ENCODE measurements at regions not wholly inside any gene's neighbourhood (a gene's known extent, or its start where the extent isn't known, plus 50 kb on each side); places are given as distances from the start of the nearest gene placed in this dataset.

GRCh38 chr14:41548666-41549065 is 58.0 kb upstream of the LRFN5 start:
- Histone ChIP-seq H4K20me1 (ENCODE audit: insufficient read depth) (no peaks in the 10 kb centered on the region), H3K79me2 (replicated peaks; ENCODE audit: insufficient read depth, low read length) (no peaks in the 10 kb centered on the region), H2AFZ (ENCODE audit: low read depth, low read length) (no peak overlapping the region), H3K27ac (ENCODE audit: low read length) (no peak overlapping the region), H3K4me2 (ENCODE audit: low read length) (no peak overlapping the region), H3K4me3 (ENCODE audit: low read length) (no peak overlapping the region), H3K36me3 (ENCODE audit: insufficient read depth, low read length) (no peaks in the 10 kb centered on the region), H3K9me2 (ENCODE audit: insufficient read depth, low read length) (no peaks in the 10 kb centered on the region), H3K27me3 (ENCODE audit: insufficient read depth, low read depth, low read length) (no peaks in the 10 kb centered on the region), H3K9me3 (ENCODE audit: low read length) (no peaks in the 10 kb centered on the region), H3K9ac (ENCODE audit: low read length) (no peak overlapping the region), H3F3A (ENCODE audit: insufficient read depth, low read length, poor library complexity, severe bottlenecking) (no peaks in the 10 kb centered on the region)
- TF ChIP-seq MXI1 (conservative IDR thresholded peaks at IDR 0.05; ENCODE audit: poor library complexity, severe bottlenecking) (no peak), TAF1 (IDR thresholded peaks at IDR 0.05; ENCODE audit: low read depth) (no peak), EZH2 (IDR thresholded peaks at IDR 0.05; ENCODE audit: borderline replicate concordance, insufficient read depth, low read length, poor library complexity, severe bottlenecking) (no peak), SMC3 (conservative IDR thresholded peaks at IDR 0.05; ENCODE audit: poor library complexity) (no peak), EP300 (conservative IDR thresholded peaks at IDR 0.05; ENCODE audit: poor library complexity, severe bottlenecking) (no peak), CTCF (IDR thresholded peaks at IDR 0.05; ENCODE audit: poor library complexity, severe bottlenecking) (no peak), REST (IDR thresholded peaks at IDR 0.05; ENCODE audit: borderline replicate concordance) (no peak), RAD21 (conservative IDR thresholded peaks at IDR 0.05) (no peak), POLR2AphosphoS5 (IDR thresholded peaks at IDR 0.05) (no peak)

GRCh38 chr14:41541333-41541732 is 65.3 kb upstream of the LRFN5 start:
- Histone ChIP-seq H4K20me1 (ENCODE audit: insufficient read depth) (no peaks in the 10 kb centered on the region), H3K4me2 (ENCODE audit: low read length) (no peak overlapping the region), H3K9me2 (ENCODE audit: insufficient read depth, low read length) (no peaks in the 10 kb centered on the region), H3K9ac (ENCODE audit: low read length) (no peak overlapping the region), H3K79me2 (replicated peaks; ENCODE audit: insufficient read depth, low read length) (no peaks in the 10 kb centered on the region), H3K27me3 (ENCODE audit: insufficient read depth, low read depth, low read length) (no peaks in the 10 kb centered on the region), H3K27ac (ENCODE audit: low read length) (no peak overlapping the region), H3K36me3 (ENCODE audit: insufficient read depth, low read length) (no peaks in the 10 kb centered on the region), H3K4me3 (ENCODE audit: low read length) (no peak overlapping the region), H3F3A (ENCODE audit: insufficient read depth, low read length, poor library complexity, severe bottlenecking) (no peaks in the 10 kb centered on the region), H3K9me3 (ENCODE audit: low read length) (no peaks in the 10 kb centered on the region), H2AFZ (ENCODE audit: low read depth, low read length) (no peak overlapping the region)
- no peak for TF ChIP-seq MXI1 (conservative IDR thresholded peaks at IDR 0.05; ENCODE audit: poor library complexity, severe bottlenecking)
- no peak for TF ChIP-seq SMC3 (conservative IDR thresholded peaks at IDR 0.05; ENCODE audit: poor library complexity)
- no peak for TF ChIP-seq EP300 (conservative IDR thresholded peaks at IDR 0.05; ENCODE audit: poor library complexity, severe bottlenecking)
- no peak for TF ChIP-seq RAD21 (conservative IDR thresholded peaks at IDR 0.05)
- no peak for TF ChIP-seq TAF1 (IDR thresholded peaks at IDR 0.05; ENCODE audit: low read depth)
- no peak for TF ChIP-seq POLR2AphosphoS5 (IDR thresholded peaks at IDR 0.05)
- no peak for TF ChIP-seq EZH2 (IDR thresholded peaks at IDR 0.05; ENCODE audit: borderline replicate concordance, insufficient read depth, low read length, poor library complexity, severe bottlenecking)
- no peak for TF ChIP-seq CTCF (IDR thresholded peaks at IDR 0.05; ENCODE audit: poor library complexity, severe bottlenecking)
- no peak for TF ChIP-seq REST (IDR thresholded peaks at IDR 0.05; ENCODE audit: borderline replicate concordance)

All from neural cell (in vitro differentiated cells).